ENCODE measurements at regions not wholly inside any gene's neighbourhood (a gene's known extent, or its start where the extent isn't known, plus 50 kb on each side); places are given as distances from the start of the nearest gene placed in this dataset.

- TF ChIP-seq CTCF (IDR thresholded peaks at IDR 0.05 in 4 of 5, conservative IDR thresholded peaks at IDR 0.05 in 1 of 5), result no peak
- TF ChIP-seq POLR2A (IDR thresholded peaks at IDR 0.05), result no peak
Observed at GRCh38 chr22:27613099-27614005, 188.2 kb downstream of the MN1 start.

Data from gastrocnemius medialis (tissue), 4 donors.